T47D (cell line): ENCODE measurements at regions not wholly inside any gene's neighbourhood (a gene's known extent, or its start where the extent isn't known, plus 50 kb on each side); places are given as distances from the start of the nearest gene placed in this dataset.
"Not testable (repeated sequence)": the region's sequence is repeated elsewhere in the genome, so short reads cannot be mapped to it uniquely, and the experiment has no call there.

ENCODE experiments used
- DNase-seq, 2 experiments: peaks; one replicate each; pipeline versions ENCODE4 v3.0.0 to v3.0.0-alpha.2; 2011 to 2012; ENCODE audit warnings: low read depth in 1 of 2, low spot score in 1 of 2
- in situ Hi-C: cut with HindIII; loops from 2 replicates; pipeline ENCODE4 v1.10.0; 2016; ENCODE audit warnings: low sequenced_read_pairs, low pct_unique_long_range_greater_than_20kb

DNA sequence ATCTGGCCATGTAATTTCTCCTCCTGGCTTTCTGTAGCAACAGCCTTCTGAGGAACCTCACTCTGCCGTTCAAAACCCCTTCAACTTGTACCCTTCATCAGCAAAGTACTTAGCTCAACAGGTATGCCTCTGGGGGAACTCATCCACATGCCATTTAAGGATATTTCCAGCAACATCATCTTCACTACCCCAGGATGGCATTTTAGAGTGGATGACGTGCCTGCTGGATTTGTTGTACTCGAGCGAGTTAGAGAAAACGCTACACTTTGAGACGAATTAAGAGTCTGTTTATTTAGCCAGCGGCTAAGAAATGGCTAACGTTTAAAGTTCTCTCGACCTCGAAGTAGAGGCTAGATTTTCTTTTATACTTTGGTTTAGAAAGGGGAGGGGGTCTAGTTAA lies 122.1 kb downstream of the UNC93B1 start:
- DNase-seq, in situ Hi-C loops: not testable (repeated sequence)

- DNase-seq, in situ Hi-C loops: not testable (repeated sequence)
Observed at GRCh38 chr11:67880594-67881196, 123.2 kb downstream of the UNC93B1 start.

- DNase-seq, in situ Hi-C loops: not testable (repeated sequence)
Observed at GRCh38 chr11:67878666-67879065, 125.2 kb downstream of the UNC93B1 start.

DNA sequence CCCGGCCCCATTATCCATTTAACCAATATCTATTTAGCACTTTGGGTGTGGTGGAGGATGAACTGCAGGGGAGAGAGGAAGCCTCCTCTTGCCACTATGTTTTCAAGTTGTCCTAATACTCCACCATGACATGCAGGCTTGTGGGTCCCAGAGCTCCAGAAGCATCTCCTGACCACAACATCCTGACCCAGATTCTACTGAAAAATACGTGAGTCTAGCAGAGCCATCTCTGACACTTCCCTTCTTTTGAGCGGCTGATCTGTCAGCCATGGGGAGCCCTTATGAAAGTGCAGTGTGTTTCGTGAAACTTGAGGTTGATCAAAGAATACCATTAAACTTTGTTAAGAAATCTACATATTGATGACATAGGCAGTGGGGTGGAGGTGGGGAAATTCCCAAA lies 126.6 kb downstream of the UNC93B1 start:
- DNase-seq, in situ Hi-C loops: not testable (repeated sequence)

DNA sequence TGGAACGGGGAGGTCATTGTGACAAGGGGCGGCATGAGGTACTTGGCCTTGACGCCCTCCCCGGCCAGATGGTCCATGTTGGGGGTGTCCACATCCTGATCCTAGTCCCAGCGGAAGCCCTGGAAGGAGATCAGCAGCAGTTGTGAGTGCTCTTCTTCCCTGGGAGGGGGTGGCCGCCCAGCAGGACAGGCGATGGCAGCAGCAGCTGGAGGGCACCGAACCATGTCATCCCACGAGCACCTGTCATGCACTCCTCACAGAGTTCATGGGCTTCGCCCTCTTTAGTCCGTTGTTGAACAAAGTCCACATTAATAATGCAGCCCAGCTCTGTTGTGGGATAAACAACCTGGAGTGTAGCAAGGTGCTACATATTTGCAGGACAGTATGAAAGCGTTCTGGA lies 130.7 kb downstream of the UNC93B1 start:
- in situ Hi-C loops, DNase-seq: not testable (repeated sequence)

GRCh38 chr11:67871168-67871567 lies 132.7 kb downstream of the UNC93B1 start:
- DNase-seq, in situ Hi-C loops: not testable (repeated sequence)

DNA sequence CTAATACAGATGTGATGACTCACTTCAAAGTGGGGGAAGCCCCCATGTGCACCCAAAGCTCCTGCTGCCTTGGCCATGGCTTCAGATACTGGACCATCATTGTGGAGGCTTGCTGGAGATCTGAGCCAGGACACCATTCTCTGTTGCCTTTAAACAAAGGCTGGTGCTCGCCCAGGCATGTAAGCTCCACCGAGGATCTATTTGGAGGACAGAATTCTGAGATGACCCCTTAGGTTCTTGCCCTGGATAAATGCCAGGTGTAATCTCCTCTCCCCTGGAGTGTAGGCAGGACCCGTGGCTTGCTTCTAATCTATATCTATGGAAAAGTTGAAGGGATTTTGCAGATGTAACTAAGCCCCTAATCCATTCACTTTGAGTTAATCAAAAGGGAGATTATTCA lies 141.0 kb downstream of the UNC93B1 start:
- in situ Hi-C loops, DNase-seq: not testable (repeated sequence)

DNA sequence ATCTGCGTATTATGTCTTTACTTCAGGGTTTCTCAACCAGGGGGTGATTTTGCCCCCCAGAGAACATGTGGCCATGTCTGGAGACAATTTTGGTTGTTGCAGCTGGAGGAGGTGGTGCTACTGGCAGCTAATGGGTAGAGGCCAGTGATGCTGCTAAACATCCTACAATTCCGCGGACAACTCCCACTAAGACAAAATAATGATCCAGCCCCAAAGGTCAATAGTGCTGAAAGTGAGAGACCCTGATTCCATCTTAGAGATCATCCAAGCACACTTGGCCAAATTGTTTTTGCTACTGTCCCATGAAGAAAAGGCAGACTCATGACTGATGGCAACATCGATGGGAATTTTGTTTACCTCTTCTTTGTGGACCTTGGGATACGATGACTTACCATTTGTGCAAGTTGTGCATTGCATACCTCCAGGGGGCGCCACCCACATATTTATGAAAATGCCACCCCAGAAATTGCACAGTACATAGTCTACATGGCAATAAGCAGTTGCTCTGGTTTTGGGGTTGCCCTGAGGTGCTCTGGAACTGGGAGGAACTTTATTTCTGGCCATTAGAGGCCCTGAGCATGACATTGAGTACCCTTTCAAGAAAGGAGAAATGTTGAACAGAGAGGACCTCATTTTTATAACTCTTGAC lies 144.3 kb downstream of the UNC93B1 start:
- DNase-seq = peak in 1 of 2 experiments; percentile 48
- in situ Hi-C loops = not testable (repeated sequence)

DNA sequence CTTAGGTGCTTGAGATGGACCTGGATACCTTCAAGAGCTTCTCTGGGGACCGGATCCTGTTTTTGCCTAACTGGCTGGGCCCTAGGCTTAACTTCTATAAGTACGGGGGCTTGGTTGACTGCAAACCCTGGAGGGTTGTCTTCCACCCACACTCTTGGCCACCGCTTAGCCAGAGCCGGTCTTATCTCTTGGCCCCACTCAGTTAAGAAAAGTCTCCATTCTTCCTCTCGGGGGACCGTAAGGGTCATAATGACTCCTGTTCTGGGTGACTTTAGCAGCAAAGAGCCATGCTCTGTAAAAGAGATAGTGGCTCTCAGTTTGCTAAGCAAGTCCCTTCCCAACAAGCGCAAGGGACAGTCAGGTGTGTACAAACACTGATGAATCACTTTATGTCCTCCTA lies 153.2 kb downstream of the UNC93B1 start:
- DNase-seq, in situ Hi-C loops: not testable (repeated sequence)

GRCh38 chr11:67849766-67850165 lies 154.1 kb downstream of the UNC93B1 start:
- in situ Hi-C loops, DNase-seq: not testable (repeated sequence)

- peak in 1 of 2 experiments; percentile 77 for DNase-seq
- in situ Hi-C loops = not testable (repeated sequence)
Observed at GRCh38 chr11:67847896-67848875, 155.7 kb downstream of the UNC93B1 start.

DNA sequence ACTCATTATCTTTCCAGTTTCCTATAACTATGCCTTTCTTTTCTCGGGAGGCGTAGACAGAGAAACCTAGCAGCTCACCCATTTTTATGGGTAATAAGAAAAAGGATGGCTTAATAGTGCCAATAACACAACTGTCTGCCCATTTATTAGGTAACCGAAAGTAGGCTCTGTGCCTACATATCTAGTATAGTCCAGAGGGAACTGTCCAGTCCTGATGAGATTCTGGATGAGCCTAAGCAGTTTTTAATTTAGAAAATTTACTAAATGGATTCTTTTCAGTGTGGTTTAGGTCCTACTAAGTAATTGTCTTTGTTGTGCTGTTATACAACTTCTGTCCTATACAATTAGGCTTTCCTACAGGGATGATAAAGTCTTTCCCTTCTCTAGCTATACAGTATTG lies 157.6 kb downstream of the UNC93B1 start:
- DNase-seq, in situ Hi-C loops: not testable (repeated sequence)

- in situ Hi-C loops, DNase-seq: not testable (repeated sequence)
Observed at GRCh38 chr11:67845296-67845695, 158.6 kb downstream of the UNC93B1 start.

DNA sequence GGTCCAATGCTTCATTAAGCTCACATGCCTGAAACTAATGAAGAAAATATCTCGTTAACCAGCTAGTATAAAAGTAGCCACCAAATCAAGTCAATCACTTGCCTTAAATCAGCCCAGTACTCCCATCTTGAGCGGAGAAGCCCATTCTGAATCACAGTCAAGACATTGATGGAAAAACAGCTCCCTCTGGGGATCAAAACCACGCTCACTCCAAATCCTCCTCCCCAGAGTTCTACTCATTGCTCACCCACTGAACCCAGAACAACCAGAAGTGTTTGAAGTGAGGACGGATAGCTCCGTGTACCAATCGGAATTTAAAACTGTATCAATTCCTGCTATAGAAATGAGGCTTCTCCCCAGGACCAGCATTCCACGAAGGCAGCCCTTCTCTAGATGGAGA lies 163.3 kb downstream of the UNC93B1 start:
- in situ Hi-C loops, DNase-seq: not testable (repeated sequence)

GRCh38 chr11:67830152-67830551 lies 155.7 kb upstream of the ALDH3B2 start:
- in situ Hi-C loops, DNase-seq: not testable (repeated sequence)

- in situ Hi-C loops, DNase-seq: not testable (repeated sequence)
Observed at GRCh38 chr11:67826951-67827296, 152.5 kb upstream of the ALDH3B2 start.

DNA sequence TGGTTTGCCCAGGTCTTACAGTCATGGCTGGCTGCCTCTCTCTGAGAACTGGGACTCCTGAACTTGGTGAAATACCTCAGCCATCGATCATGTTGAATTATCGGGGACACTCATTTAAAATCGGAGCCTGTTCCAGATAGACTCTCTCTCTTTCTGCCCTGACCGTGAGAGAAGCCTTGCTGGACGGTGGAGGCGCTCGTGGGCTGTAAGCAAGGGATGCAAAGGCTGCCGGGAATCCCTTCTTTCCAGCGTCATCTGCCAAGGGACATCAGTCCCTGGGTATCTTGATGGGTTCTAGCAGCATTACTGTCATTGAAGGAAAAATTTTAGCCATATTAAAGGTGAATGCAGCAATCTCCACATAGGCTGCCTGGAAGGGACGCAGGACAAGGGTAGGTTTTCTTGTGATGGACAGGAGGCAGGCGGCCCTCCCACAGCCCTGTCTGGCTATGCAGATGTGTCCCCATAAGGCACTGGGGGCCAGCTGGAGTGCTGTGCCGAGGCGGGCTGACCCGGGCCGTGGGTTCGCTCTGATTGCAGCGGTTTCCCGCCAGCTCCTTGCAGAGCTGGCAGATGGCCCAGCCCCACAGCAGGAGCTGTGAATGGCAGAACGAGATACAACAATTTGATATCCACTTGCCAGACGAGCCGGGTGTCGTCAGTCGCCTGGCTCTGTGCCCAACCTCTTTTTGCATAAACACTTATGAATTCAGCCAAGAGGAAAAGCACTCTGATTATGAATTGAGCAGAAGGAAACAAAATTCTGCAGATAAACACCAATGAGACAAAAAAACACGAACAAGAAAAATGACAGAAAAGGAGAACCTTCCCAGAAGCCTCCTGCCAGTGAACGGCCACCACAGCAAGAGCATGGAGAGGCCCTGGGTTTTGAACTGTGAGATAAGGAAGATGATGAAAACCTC lies 151.9 kb upstream of the ALDH3B2 start:
- peak in 1 of 2 experiments; percentile 26 for DNase-seq
- in situ Hi-C loops = not testable (repeated sequence)
